Lower leg skin (tissue), 3 donors: ENCODE measurements at regions not wholly inside any gene's neighbourhood (a gene's known extent, or its start where the extent isn't known, plus 50 kb on each side); places are given as distances from the start of the nearest gene placed in this dataset.

Source experiments
- POLR2A ChIP-seq, 2 donors: fragments of 450-650 bp; IDR thresholded peaks; one replicate each; pipeline ENCODE4 v1.6.1; 2016 to 2017; ENCODE audit warnings: antibody characterized with exemption in 2 of 2, mild to moderate bottlenecking in 1 of 2, moderate library complexity in 1 of 2
- TF ChIP-seq, protein P1 (sequence below), 3 donors: fragments of 450-650 bp; IDR thresholded peaks; one replicate each; pipeline ENCODE4 v1.5.1; 2016; ENCODE audit warnings: antibody characterized with exemption in 3 of 3, mild to moderate bottlenecking in 3 of 3, moderate library complexity in 2 of 3

DNA sequence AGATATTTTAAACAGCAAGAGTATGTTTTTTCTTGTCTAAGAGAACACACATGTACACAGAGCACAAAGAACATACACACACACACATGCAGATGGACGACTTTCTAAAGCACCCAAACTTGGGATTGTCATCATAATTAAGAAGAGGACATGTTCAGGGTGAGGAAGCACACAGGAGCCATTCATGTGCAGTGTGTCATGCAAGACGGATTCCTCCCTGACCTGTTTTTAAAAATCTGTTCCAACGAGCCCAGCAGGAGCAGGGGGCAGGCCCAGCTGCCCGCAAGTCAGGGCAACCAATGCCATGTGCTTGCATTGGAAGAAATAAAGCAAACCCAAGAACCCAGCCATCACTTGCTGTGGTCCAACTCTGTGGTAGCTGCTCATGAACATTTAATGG lies 167.3 kb upstream of the ZNF644 start:
- TF ChIP-seq, protein P1, sequence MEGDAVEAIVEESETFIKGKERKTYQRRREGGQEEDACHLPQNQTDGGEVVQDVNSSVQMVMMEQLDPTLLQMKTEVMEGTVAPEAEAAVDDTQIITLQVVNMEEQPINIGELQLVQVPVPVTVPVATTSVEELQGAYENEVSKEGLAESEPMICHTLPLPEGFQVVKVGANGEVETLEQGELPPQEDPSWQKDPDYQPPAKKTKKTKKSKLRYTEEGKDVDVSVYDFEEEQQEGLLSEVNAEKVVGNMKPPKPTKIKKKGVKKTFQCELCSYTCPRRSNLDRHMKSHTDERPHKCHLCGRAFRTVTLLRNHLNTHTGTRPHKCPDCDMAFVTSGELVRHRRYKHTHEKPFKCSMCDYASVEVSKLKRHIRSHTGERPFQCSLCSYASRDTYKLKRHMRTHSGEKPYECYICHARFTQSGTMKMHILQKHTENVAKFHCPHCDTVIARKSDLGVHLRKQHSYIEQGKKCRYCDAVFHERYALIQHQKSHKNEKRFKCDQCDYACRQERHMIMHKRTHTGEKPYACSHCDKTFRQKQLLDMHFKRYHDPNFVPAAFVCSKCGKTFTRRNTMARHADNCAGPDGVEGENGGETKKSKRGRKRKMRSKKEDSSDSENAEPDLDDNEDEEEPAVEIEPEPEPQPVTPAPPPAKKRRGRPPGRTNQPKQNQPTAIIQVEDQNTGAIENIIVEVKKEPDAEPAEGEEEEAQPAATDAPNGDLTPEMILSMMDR (IDR thresholded peaks at IDR 0.05) = no peak
- no peak for TF ChIP-seq POLR2A (IDR thresholded peaks at IDR 0.05)
